SK-N-SH treated with all-trans-retinoic acid at 6 μM for 48 hours (cell line): ENCODE measurements at regions not wholly inside any gene's neighbourhood (a gene's known extent, or its start where the extent isn't known, plus 50 kb on each side); places are given as distances from the start of the nearest gene placed in this dataset.

ENCODE experiments used
- ATAC-seq: fragments of 200-7000 bp; cut with Tn5 transposase; 3 replicates; pipeline ENCODE4 v1.9.1; 2020; ENCODE audit warnings: mild to moderate bottlenecking, moderate library complexity
- ARNTL ChIP-seq: fragments of 450-650 bp; formaldehyde crosslinking; IDR thresholded peaks from 2 replicates; pipeline ENCODE4 v1.5.0; 2020; ENCODE audit warnings: low read depth, mild to moderate bottlenecking, moderate library complexity, borderline replicate concordance
- BACH2 ChIP-seq: fragments of 250-450 bp; sonication (Bioruptor Pico); IDR thresholded peaks from 2 replicates; pipeline ENCODE4 v1.9.0; 2021; ENCODE audit warnings: mild to moderate bottlenecking, borderline replicate concordance
- CSRNP3 ChIP-seq: fragments of 250-450 bp; sonication (Bioruptor Pico); IDR thresholded peaks from 2 replicates; pipeline ENCODE4 v1.5.1; 2021; ENCODE audit warnings: mild to moderate bottlenecking, moderate library complexity
- ESRRG ChIP-seq: fragments of 250-450 bp; sonication (Bioruptor Pico); IDR thresholded peaks from 2 replicates; pipeline ENCODE4 v1.6.1; 2021; ENCODE audit warnings: mild to moderate bottlenecking
- GLIS3 ChIP-seq: fragments of 250-450 bp; sonication (Bioruptor Pico); IDR thresholded peaks from 2 replicates; pipeline ENCODE4 v1.5.0; 2020; ENCODE audit warnings: mild to moderate bottlenecking, moderate library complexity
- ISL1 ChIP-seq: fragments of 250-450 bp; sonication (Bioruptor Pico); IDR thresholded peaks from 2 replicates; pipeline ENCODE4 v2.1.2; 2022; ENCODE audit warnings: mild to moderate bottlenecking, moderate library complexity
- OSR1 ChIP-seq: fragments of 250-450 bp; sonication (Bioruptor Pico); IDR thresholded peaks from 2 replicates; pipeline ENCODE4 v1.8.0; 2022; ENCODE audit warnings: moderate library complexity, mild to moderate bottlenecking, inconsistent platforms
- PATZ1 ChIP-seq: fragments of 250-450 bp; sonication (Bioruptor Pico); IDR thresholded peaks from 2 replicates; pipeline ENCODE4 v1.8.0; 2020; ENCODE audit warnings: mild to moderate bottlenecking, moderate library complexity, borderline replicate concordance
- POU6F1 ChIP-seq: fragments of 250-450 bp; sonication (Bioruptor Pico); IDR thresholded peaks from 2 replicates; pipeline ENCODE4 v1.8.0; 2021; ENCODE audit warnings: low read depth, mild to moderate bottlenecking, moderate library complexity, borderline replicate concordance
- PPARA ChIP-seq: fragments of 250-450 bp; sonication (Bioruptor Pico); IDR thresholded peaks from 2 replicates; pipeline ENCODE4 v1.5.0; 2020; ENCODE audit warnings: mild to moderate bottlenecking, borderline replicate concordance
- RARB ChIP-seq: fragments of 250-450 bp; sonication (Bioruptor Pico); IDR thresholded peaks from 2 replicates; pipeline ENCODE4 v1.8.0; 2021; ENCODE audit warnings: mild to moderate bottlenecking, moderate library complexity
- SNAI2 ChIP-seq: fragments of 250-450 bp; sonication (Bioruptor Pico); IDR thresholded peaks from 2 replicates; pipeline ENCODE4 v1.5.0; 2020; ENCODE audit warnings: mild to moderate bottlenecking, moderate library complexity
- TCF4 ChIP-seq: fragments of 250-450 bp; sonication (Bioruptor Pico); IDR thresholded peaks from 2 replicates; pipeline ENCODE4 v1.8.0; 2021; ENCODE audit warnings: mild to moderate bottlenecking, moderate library complexity, borderline replicate concordance
- TOX ChIP-seq: fragments of 250-450 bp; sonication (Bioruptor Pico); IDR thresholded peaks from 2 replicates; pipeline ENCODE4 v1.8.0; 2021; ENCODE audit warnings: mild to moderate bottlenecking, moderate library complexity, borderline replicate concordance
- TSHZ2 ChIP-seq: fragments of 250-450 bp; sonication (Bioruptor Pico); IDR thresholded peaks from 2 replicates; pipeline ENCODE4 v1.5.0; 2020; ENCODE audit warnings: mild to moderate bottlenecking, moderate library complexity
- ZC3H10 ChIP-seq: fragments of 250-450 bp; sonication (Bioruptor Pico); IDR thresholded peaks from 2 replicates; pipeline ENCODE4 v1.5.1; 2021; ENCODE audit warnings: mild to moderate bottlenecking, moderate library complexity
- ZFP30 ChIP-seq: fragments of 450-650 bp; formaldehyde crosslinking; IDR thresholded peaks from 2 replicates; pipeline ENCODE4 v1.5.0; 2022; ENCODE audit warnings: mild to moderate bottlenecking, moderate library complexity
- ZNF565 ChIP-seq: fragments of 450-650 bp; formaldehyde crosslinking; conservative IDR thresholded peaks from 2 replicates; pipeline ENCODE4 v1.5.0; 2020; ENCODE audit warnings: low read depth, mild to moderate bottlenecking, moderate library complexity
- ZNF70 ChIP-seq: fragments of 450-650 bp; formaldehyde crosslinking; IDR thresholded peaks from 2 replicates; pipeline ENCODE4 v1.5.0; 2020; ENCODE audit warnings: mild to moderate bottlenecking, moderate library complexity
- ZNF8 ChIP-seq: fragments of 450-650 bp; formaldehyde crosslinking; IDR thresholded peaks from 2 replicates; pipeline ENCODE4 v1.5.0; 2020; ENCODE audit warnings: mild to moderate bottlenecking, moderate library complexity

GRCh38 chr1:209443975-209444651 lies 139.4 kb upstream of the CAMK1G start:
- TF ChIP-seq PPARA (CRISPR knock-in tag) (no peak), PATZ1 (CRISPR knock-in tag) (no peak), TOX (CRISPR knock-in tag) (no peak), ZNF565 (no peak), RARB (CRISPR knock-in tag) (no peak), TSHZ2 (CRISPR knock-in tag) (no peak), ISL1 (CRISPR knock-in tag) (no peak), BACH2 (CRISPR knock-in tag) (no peak), OSR1 (no peak), CSRNP3 (CRISPR knock-in tag) (no peak), ARNTL (CRISPR knock-in tag) (no peak), POU6F1 (CRISPR knock-in tag) (no peak), SNAI2 (CRISPR knock-in tag) (no peak), TCF4 (CRISPR knock-in tag) (no peak), ZNF8 (CRISPR knock-in tag) (no peak)
- no peak for ATAC-seq

GRCh38 chr1:209444961-209445360 lies 138.6 kb upstream of the CAMK1G start:
- TF ChIP-seq ESRRG (CRISPR knock-in tag) (no peak), ZC3H10 (CRISPR knock-in tag) (no peak), OSR1 (no peak), ARNTL (CRISPR knock-in tag) (no peak), ZNF565 (no peak), ZNF70 (CRISPR knock-in tag) (no peak), TOX (CRISPR knock-in tag) (no peak), ZFP30 (CRISPR knock-in tag) (no peak), GLIS3 (CRISPR knock-in tag) (no peak), TCF4 (CRISPR knock-in tag) (no peak)
- no peak for ATAC-seq

GRCh38 chr1:209445576-209445975 lies 137.9 kb upstream of the CAMK1G start:
- ATAC-seq, result no peak

More at GRCh38 chr1:209445576-209445975, 137.9 kb upstream of the CAMK1G start:
- no peak for TF ChIP-seq POU6F1 (CRISPR knock-in tag)
- no peak for TF ChIP-seq ZNF70 (CRISPR knock-in tag)
- TF ChIP-seq ZNF565, result no peak
